SK-N-SH (cell line): ENCODE measurements at regions not wholly inside any gene's neighbourhood (a gene's known extent, or its start where the extent isn't known, plus 50 kb on each side); places are given as distances from the start of the nearest gene placed in this dataset.

Experiments used
- CTCF ChIA-PET: fragments of 300-600, 350-600 bp; formaldehyde crosslinking; extraction: SDS; loops from one replicate; lab custom pipeline; 2021; lab: Yijun Ruan, JAX
- POLR2A ChIA-PET: fragments of 350-600 bp; sonication (Branson Sonifier 250); formaldehyde crosslinking; extraction: SDS; loops from one replicate; lab custom pipeline; 2020; ENCODE audit warnings: antibody characterized with exemption, inconsistent platforms; lab: Yijun Ruan, JAX
- DNase-seq: peaks from one replicate; pipeline ENCODE4 v3.0.0; 2012
- H2AFZ ChIP-seq: fragments of 200-600 bp; sonication (generic); 2 replicates; pipeline ENCODE4 v1.8.1; 2016; ENCODE audit warnings: antibody characterized with exemption, mild to moderate bottlenecking, low read depth
- H3F3A ChIP-seq: fragments of 200-600 bp; sonication (generic); replicated peaks from 2 replicates; pipeline ENCODE3; 2016; ENCODE audit warnings: antibody characterized with exemption, mild to moderate bottlenecking; ENCODE audit not compliant: insufficient read depth
- H3K27ac ChIP-seq, 2 experiments: fragments of 200-500 bp in 1 of 2; fragments of 200-600 bp in 1 of 2; sonication (Bioruptor generic) in 1 of 2; sonication (generic), shearing (Covaris generic) in 1 of 2; 2 replicates each; pipeline versions ENCODE4 v1.5.1 to v1.6.1; 2014 to 2016; ENCODE audit warnings: low read depth in 2 of 2, inconsistent platforms in 1 of 2, low read length in 1 of 2, mild to moderate bottlenecking in 1 of 2, mixed read lengths in 1 of 2
- H3K27me3 ChIP-seq: fragments of 200-600 bp; sonication (generic), shearing (Covaris generic); 2 replicates; pipeline ENCODE4 v1.6.1; 2016; ENCODE audit warnings: mixed run types; ENCODE audit not compliant: insufficient read depth
- H3K36me3 ChIP-seq, 2 experiments: fragments of 200-500 bp in 1 of 2; fragments of 200-600 bp in 1 of 2; sonication (Bioruptor generic) in 1 of 2; sonication (generic) in 1 of 2; replicated peaks in 1 of 2; 2 replicates each; pipeline versions ENCODE3 to v1.5.1; 2014 to 2016; ENCODE audit warnings: low read length in 1 of 2, mild to moderate bottlenecking in 1 of 2; ENCODE audit not compliant: insufficient read depth in 2 of 2, control insufficient read depth in 1 of 2
- H3K4me1 ChIP-seq, 2 experiments: fragments of 200-500 bp in 1 of 2; fragments of 200-600 bp in 1 of 2; sonication (Bioruptor generic) in 1 of 2; sonication (generic), shearing (Covaris generic) in 1 of 2; 2 replicates each; pipeline versions ENCODE4 v1.5.1 to v1.6.1; 2014 to 2016; ENCODE audit warnings: low read depth in 1 of 2, low read length in 1 of 2, mixed run types in 1 of 2; ENCODE audit not compliant: insufficient read depth in 2 of 2, control insufficient read depth in 1 of 2
- H3K4me2 ChIP-seq: fragments of 200-600 bp; sonication (generic), shearing (Covaris generic); 2 replicates; pipeline ENCODE4 v1.6.1; 2017; ENCODE audit warnings: mixed run types
- H3K4me3 ChIP-seq, 2 experiments: fragments of 200-500 bp in 1 of 2; fragments of 200-600 bp in 1 of 2; sonication (Bioruptor generic) in 1 of 2; sonication (generic), shearing (Covaris generic) in 1 of 2; 2 replicates each; pipeline versions ENCODE4 v1.5.1 to v1.8.1; 2014 to 2016; ENCODE audit warnings: low read depth in 2 of 2, inconsistent platforms in 1 of 2, low read length in 1 of 2, mild to moderate bottlenecking in 1 of 2, mixed read lengths in 1 of 2, moderate library complexity in 1 of 2
- H3K79me2 ChIP-seq: fragments of 200-600 bp; sonication (generic); 2 replicates; pipeline ENCODE4 v1.8.1; 2017; ENCODE audit warnings: mild to moderate bottlenecking; ENCODE audit not compliant: insufficient read depth
- H3K9ac ChIP-seq: fragments of 200-600 bp; sonication (generic); 2 replicates; pipeline ENCODE4 v1.6.1; 2017; ENCODE audit warnings: mixed run types
- H3K9me2 ChIP-seq: fragments of 200-600 bp; sonication (generic); 2 replicates; pipeline ENCODE4 v1.6.1; 2017; ENCODE audit warnings: mixed run types
- H3K9me3 ChIP-seq: fragments of 200-600 bp; sonication (generic); 2 replicates; pipeline ENCODE4 v1.6.1; 2017; ENCODE audit warnings: mixed run types, mild to moderate bottlenecking, moderate library complexity
- H4K20me1 ChIP-seq: fragments of 200-600 bp; sonication (generic); 2 replicates; pipeline ENCODE4 v1.6.1; 2017; ENCODE audit warnings: mild to moderate bottlenecking, mixed run types; ENCODE audit not compliant: insufficient read depth
- CTCF ChIP-seq: fragments of 200-600 bp; sonication (generic); IDR thresholded peaks from 2 replicates; pipeline ENCODE4 v1.6.1; 2017; ENCODE audit warnings: antibody characterized with exemption, mild to moderate bottlenecking, moderate library complexity
- EZH2phosphoT487 ChIP-seq: fragments of 200-600 bp; sonication (generic); IDR thresholded peaks from 2 replicates; pipeline ENCODE4 v1.6.1; 2017; ENCODE audit warnings: low read depth, mixed run types, mild to moderate bottlenecking, antibody characterized with exemption, moderate library complexity, borderline replicate concordance
- GABPA ChIP-seq: IDR thresholded peaks from 2 replicates; pipeline ENCODE4 v1.4.0; 2012; ENCODE audit warnings: low read depth, mild to moderate bottlenecking
- MAX ChIP-seq: IDR thresholded peaks from 2 replicates; pipeline ENCODE4 v1.4.0; 2012; ENCODE audit warnings: low read depth
- MEF2A ChIP-seq: IDR thresholded peaks from 2 replicates; pipeline ENCODE4 v1.4.0; 2012; ENCODE audit warnings: low read depth, borderline replicate concordance
- SMC3 ChIP-seq: IDR thresholded peaks from 2 replicates; pipeline ENCODE4 v1.6.1; 2012; ENCODE audit warnings: low read depth, low read length, improper control_type of control experiment
- TCF12 ChIP-seq: IDR thresholded peaks from 2 replicates; pipeline ENCODE4 v1.4.0; 2012
- USF2 ChIP-seq: fragments of 150-350 bp; IDR thresholded peaks from 2 replicates; pipeline ENCODE4 v1.6.1; 2017; ENCODE audit warnings: antibody characterized with exemption, low read length, low read depth, borderline replicate concordance
- ZBTB33 ChIP-seq: IDR thresholded peaks from 2 replicates; pipeline ENCODE4 v1.4.0; 2012; ENCODE audit warnings: low read depth, borderline replicate concordance
- WGBS: methylation state at CpG from one replicate; pipeline ENCODE4 v1.1.6; 2017; ENCODE audit warnings: low lambda C conversion rate; 5-methylcytosine and 5-hydroxymethylcytosine counted together

DNA sequence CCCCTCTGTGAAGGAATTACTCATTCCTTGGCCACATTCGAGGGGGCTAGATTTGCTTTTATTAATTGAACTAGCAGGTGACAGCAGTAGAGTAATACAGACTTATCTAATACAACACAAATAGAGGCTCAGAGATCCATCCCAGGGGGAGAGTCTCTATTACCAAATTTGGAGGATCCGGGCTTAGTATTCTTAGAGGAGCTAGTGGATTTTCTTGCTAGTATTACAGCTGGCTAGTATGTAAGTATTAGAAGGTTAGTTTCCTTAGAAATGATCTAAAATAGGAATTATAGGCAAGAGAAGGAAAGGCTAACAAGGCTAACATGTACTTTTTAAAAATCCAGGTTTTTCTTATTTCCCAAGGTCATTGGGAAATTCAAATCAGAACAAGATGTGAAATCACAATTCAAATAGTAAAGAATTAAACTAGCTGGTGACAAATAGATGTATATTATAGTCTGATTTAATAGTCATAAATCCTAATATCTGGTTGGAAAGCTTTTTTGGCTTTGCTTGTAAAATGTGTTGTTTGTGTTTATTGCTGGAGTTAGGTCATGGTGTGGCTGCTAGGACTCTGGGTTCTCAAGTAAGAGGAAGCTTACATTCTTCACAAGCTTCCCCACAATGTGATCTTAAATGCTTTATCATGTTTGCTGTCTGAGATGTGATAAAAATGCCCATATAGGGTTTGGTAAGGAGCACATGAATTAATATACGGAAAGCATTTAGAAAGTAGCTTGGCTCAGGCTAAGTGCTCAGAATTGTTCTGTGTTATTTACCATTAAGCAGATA lies 160.4 kb upstream of the MPDZ start:
- H4K20me1 ChIP-seq: no peaks in the 10 kb centered on the region
- no peak for TF ChIP-seq EZH2phosphoT487
- no peak overlapping the region for H3K9ac ChIP-seq
- no peaks in the 10 kb centered on the region for H3K27me3 ChIP-seq
- H3F3A ChIP-seq: no peaks in the 10 kb centered on the region
- H3K79me2 ChIP-seq: no peaks in the 10 kb centered on the region
- no peaks in the 10 kb centered on the region for H3K36me3 ChIP-seq
- H3K4me2 ChIP-seq: no peak overlapping the region
- H2AFZ ChIP-seq: no peak overlapping the region
- DNase-seq: no peak
- CTCF ChIA-PET: interaction anchor here (0.8 to 2.2 kb wide), 7 partner anchors 8 to 994 kb away, joined by 3 to 11 read pairs (median 4); no protein-coding TSS in a partner anchor
- no peaks in the 10 kb centered on the region for H3K9me2 ChIP-seq
- POLR2A ChIA-PET: no interaction called here
- WGBS: 82% methylated on average over 3 of the region's 3 CpGs
- H3K4me1 ChIP-seq: no peaks in the 10 kb centered on the region; a peak in 1 of 4 replicates
- no peak overlapping the region for H3K4me3 ChIP-seq
- H3K27ac ChIP-seq: no peak overlapping the region
- H3K9me3 ChIP-seq: no peaks in the 10 kb centered on the region

- CTCF ChIA-PET: interaction anchor here (1.8 kb wide), 1 partner anchor 10 kb away, joined by 12 read pairs; no protein-coding TSS in a partner anchor
- no peaks in the 10 kb centered on the region for H4K20me1 ChIP-seq
- H3K27me3 ChIP-seq: no peaks in the 10 kb centered on the region
Observed at GRCh38 chr9:13437866-13438265, 158.4 kb upstream of the MPDZ start.

More at GRCh38 chr9:13437866-13438265, 158.4 kb upstream of the MPDZ start:
- H3K9me3 ChIP-seq: no peaks in the 10 kb centered on the region
- POLR2A ChIA-PET: no interaction called here
- TF ChIP-seq TCF12 (no peak), GABPA (no peak), MAX (no peak), CTCF (no peak), USF2 (no peak), MEF2A (no peak), SMC3 (no peak), ZBTB33 (no peak)
- H3K4me2 ChIP-seq: no peak overlapping the region
- no peak overlapping the region for H3K27ac ChIP-seq
- H3K4me3 ChIP-seq: no peak overlapping the region
- no peaks in the 10 kb centered on the region for H3K36me3 ChIP-seq
- WGBS: 100% methylated on average over 1 of the region's 1 CpG
- no peak overlapping the region for H2AFZ ChIP-seq
- no peak for DNase-seq
- H3K9me2 ChIP-seq: no peaks in the 10 kb centered on the region
- H3F3A ChIP-seq: no peaks in the 10 kb centered on the region
- no peaks in the 10 kb centered on the region for H3K4me1 ChIP-seq
- no peak overlapping the region for H3K9ac ChIP-seq
- no peaks in the 10 kb centered on the region for H3K79me2 ChIP-seq
